ENCODE measurements at regions not wholly inside any gene's neighbourhood (a gene's known extent, or its start where the extent isn't known, plus 50 kb on each side); places are given as distances from the start of the nearest gene placed in this dataset.

GRCh38 chr5:33048315-33048714 is 337.2 kb downstream of the NPR3 start:
- no peak for TF ChIP-seq CTCF (IDR thresholded peaks at IDR 0.05)
- TF ChIP-seq EP300 (IDR thresholded peaks at IDR 0.05), result no peak
- no peak for TF ChIP-seq POLR2A (IDR thresholded peaks at IDR 0.05)
- TF ChIP-seq POLR2AphosphoS5 (IDR thresholded peaks at IDR 0.05), result no peak

All from stomach (tissue), 4 donors.